HG02588 (cell line): ENCODE measurements at regions not wholly inside any gene's neighbourhood (a gene's known extent, or its start where the extent isn't known, plus 50 kb on each side); places are given as distances from the start of the nearest gene placed in this dataset.
"Not testable (repeated sequence)": the region's sequence is repeated elsewhere in the genome, so short reads cannot be mapped to it uniquely, and the experiment has no call there.

Experiments
- ATAC-seq: cut with Tn5 transposase; IDR thresholded peaks from one replicate; pipeline ENCODE4 v1.9.1; 2021; ENCODE audit warnings: mild to moderate bottlenecking, moderate library complexity; ENCODE audit not compliant: unreplicated experiment

DNA sequence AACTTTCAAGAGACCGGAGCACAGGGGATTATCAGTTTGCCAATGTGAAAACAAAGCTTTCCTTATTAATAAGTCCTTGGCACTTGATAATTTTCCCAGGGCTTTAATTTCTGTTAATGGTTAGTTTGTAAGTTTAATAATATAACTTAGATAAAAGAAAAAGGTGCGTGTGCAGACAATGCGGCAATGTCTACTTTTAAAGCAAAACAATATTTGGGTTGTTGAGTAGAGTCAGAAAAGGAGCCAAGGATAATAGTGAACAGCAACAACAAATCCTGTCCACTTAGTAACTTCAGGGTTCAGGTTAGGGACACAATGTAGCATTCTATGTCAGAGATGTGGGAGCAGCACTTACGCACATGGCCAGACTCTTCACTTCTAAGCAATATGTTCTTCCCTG, 469.6 kb upstream of the NFIA start:
- no peak for ATAC-seq

DNA sequence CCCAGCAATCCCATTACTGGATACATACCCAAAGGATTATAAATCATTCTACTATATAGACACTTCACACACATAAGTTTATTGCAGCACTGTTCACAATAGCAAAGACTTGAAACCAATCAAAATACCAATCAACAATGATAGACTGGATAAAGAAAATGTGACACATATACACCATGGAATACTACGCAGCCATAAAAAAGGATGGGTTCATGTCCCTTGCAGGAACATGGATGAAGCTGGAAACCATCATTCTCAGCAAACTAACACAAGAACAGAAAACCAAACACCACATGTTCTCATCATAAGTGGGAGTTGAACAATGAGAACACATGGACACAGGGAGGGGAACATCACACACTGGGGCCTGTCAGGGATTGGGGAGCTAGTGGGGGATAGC, 475.4 kb upstream of the NFIA start:
- ATAC-seq: not testable (repeated sequence)

DNA sequence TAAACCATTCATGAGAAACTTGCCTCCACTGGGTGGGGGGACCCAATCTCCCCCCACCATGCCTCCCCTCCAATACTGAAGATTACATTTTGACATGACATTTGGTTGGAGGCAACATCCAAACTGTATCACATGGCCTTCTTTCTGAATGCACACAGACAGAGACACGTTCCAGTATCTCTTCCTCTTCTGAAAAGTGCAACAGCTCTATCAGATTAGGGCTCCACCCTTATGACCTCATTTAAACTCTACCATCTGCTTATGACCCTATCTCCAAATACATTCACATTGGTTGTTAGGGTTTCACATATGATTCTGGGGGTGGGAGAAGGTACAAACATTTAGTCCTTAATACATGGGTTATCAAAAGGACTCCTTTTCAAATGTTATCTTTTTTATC, 481.8 kb upstream of the NFIA start:
- no peak for ATAC-seq

DNA sequence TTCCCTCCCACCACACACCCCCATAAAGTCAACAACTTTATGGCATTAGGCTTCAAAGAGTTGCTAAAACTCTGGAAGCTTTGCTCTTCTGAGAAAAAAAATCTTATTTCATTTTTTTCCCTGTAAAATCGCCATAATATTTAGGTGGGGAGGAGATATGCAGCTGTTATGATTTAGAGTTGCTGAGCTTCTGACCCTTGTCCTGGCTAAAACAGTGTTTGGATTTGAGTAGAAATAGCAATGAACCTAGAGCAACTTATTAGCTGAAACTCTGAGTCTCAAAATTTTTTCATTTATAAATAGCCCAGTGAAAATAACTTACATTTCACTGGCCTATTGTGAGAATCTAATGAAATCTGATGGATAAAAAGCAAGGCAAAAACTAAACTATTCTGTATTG, 482.8 kb upstream of the NFIA start:
- ATAC-seq: no peak

DNA sequence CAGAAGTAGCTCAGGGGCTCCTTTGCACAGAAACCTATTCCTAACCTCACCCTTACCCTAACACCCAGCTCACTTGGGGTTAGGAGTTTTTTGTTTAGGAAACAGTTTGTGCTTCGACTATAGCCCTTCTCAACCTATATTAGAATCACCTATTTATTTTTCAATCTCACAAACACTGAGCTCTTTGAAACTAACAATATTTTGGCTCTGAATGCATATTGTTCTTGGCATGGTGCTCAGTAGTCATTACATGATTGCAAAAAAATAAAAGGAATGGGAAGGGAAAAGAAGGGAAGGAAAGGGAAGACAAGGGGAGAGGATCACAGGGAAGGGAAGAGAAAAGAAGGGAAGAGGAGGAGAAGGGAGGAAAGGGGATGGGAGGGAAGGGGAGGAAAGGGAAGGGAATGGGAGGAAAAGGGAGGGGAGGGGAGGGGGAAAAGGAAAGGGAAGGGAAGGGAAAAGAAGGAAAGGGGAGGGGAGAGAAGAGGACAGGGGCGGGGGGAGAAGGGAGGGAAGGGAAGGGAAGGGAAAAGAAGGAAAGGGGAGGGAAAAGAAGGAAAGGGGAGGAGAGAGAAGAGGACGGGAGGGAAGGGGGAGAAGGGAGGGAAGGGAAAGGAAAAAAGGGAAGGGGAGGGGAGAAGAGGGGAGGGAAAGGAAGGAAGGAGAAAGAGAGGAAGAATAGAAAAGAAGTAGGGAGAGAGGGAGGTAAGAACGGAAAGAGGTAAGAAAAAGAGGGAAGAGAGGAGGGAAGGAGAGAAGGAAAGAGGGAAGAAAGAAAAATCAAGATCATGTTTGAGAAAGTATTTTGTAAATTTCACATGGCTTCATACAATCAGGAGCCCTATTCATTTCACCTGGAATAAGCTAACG, 484.1 kb upstream of the NFIA start:
- ATAC-seq: no peak

DNA sequence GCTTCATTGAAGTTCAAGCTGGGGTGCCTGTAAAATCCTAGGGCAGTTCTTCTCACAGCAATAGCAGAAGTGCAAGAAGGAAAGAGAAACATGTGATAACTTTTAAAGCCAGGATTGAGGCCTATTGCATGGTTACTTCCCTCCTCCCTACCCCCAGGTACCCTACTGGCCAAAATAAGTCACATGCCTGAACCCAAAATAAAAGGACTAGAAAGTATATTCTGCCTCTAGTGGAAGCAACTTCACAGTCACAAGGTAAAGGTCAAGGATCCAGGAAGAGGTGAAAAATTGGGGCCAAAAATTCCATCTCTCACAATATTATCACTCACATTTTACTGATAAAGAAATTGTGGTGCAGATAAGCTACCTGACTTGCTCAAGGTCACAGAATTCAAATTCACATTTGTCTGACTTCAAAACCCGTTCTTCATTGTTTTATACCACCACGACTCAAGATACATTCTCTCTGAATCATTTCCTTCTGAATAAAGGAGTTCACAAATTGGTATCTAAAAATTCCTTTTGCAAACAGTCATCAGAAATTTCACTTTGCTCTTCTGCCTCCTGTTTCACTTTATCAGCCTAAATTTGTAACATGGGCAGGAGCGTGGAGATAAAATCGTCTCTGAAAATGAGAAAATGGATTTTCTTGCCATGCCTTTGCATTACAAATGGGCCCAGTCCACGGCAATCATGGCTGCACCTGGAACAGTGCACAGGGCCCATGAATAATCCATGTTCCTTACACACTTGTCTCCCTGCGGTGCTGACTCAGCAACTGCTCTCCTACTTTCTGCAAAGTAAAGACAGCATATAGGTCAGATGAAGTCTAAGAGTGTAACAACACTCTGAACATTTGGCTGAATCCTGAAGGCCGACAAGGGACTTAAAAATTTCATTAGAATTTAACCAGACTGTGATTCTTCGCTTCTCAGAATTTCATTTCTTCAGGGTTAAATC, 485.3 kb upstream of the NFIA start:
- no peak for ATAC-seq

DNA sequence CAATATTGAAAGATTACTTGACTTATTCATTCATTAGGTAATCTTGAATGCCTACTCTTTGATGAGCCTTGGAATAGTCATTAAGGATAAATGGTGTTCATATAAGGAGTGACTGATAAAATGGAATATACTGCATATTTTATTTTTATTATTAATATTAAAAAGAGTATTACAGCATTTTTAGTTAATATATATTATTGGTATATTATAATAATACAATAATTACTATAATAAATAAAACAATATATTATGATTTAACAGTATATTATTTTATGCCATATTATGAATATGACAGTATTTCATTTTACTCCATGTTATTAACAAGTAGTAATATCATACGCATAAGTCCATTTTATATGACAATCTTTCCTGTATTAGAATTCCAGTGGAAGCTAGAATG, 490.8 kb upstream of the NFIA start:
- ATAC-seq: no peak

DNA sequence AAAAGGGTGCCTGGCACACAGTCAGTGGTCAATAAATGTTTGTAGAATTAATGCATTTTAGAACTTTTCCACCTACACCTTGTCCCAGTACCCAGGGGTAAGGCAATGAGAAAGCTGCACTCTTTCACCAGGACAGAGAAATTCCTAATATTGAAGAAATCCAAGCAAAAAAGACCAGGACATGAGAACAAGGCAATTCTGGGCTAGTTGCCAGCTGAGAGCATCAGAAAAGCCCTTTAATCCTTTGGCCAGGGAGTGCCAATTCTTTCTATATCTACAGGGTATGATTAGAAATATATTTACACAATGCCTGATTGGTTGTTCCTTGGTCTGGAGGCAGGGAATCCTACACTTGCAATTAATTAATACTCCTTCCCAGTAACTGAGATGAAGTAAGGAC, 492.4 kb upstream of the NFIA start:
- no peak for ATAC-seq

DNA sequence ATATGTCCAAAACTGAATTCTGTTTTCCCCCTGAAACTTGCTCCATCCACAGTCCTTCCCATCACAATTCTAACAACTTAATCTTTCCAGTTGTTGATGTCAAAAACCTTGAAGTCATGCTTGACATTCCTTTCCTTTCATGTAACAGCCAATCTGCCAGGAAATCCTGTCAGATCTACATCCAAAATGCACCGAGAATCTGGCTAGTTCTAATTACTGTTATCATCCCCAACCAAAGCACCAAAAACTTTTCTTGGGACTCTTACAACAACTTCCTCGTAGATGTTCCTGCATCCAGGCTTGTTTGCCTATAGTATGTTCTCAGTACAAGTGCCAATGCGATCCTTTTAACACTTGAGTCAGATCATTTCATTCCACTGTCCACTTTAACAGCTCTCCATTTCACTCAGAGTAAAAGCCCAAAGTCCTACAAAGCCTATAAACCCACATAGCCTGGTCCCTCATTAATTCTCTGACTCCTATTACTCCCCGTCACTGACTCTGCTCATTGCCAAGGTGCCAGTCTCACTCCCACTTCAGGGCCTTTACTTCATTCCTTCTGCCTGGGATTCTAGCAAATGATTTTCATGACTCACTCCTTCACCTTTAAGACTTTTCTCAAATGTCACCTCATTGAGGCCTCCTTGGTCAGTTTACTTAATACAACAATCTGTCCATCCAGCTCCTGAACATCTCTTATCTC, 493.2 kb upstream of the NFIA start:
- no peak for ATAC-seq

DNA sequence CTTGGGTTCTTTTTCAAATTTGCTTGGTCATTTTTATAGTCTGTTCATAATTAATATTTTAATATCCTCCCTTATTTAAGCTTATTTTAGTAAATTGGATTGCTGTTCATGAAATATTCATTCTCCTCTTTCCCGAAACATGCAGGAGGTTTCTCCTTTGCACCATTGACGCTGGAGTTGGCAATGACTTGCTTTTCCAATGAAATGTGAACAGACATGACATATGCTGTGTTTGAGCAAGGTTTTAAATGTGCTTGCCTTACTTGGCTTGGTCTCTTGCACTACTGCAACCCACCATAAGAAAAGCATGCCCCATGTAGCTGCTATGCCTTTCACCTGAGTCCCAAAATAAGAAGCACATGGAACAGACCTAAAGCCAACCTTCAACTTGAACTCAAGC, 498.0 kb upstream of the NFIA start:
- ATAC-seq: no peak

DNA sequence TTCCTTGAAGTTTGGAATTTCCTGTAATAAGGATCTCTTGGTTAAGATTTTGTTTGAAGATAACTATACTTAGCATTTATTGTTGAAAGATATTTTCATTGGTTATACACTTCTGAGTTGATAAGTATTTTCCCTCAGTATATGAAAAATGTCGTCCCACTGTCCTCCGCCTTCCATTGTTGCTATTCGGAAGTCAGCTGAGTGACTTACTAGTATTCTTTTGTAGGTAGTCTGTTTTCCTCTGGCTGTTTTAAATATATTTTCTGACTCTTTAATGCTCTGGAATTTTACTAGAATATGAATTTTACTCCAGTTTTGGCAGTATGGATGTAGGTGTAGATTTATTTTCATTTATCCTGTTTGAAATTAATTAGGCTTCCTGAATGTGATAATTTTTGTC, 498.7 kb upstream of the NFIA start:
- no peak for ATAC-seq

DNA sequence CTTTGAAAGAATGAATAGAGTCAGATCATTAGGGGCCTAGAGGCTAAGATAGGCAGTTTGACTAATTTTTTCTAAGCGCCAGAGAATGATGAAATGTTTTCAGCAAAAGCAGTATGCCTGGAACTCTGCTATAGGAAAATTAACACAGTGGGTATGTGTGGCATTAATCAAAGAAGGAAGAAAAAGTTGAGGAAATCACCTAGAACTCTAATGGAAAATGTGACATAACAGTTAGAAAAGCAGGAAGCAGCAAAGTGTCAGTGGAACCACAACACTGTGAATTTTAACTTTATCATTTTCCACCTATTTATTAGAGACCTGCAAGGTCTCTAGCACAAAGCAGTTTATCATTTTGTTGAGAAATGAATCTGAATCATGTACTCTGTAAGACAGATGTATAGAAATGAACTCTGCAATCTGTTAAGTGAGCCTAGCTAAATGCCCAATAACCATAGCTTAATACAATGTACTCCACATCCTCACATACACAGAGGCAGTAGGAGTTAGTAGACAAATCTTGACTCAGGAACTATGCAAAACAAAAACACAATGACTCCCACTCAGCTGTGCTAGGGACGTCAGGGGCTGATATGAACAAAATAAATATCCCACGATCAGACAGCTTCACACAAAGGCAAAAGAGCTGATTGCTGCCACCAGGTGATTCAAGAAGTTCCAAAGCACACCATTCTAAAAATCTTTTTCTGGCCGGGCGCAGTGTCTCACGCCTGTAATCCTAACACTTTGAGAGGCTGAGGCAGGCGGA, 500.7 kb upstream of the NFIA start:
- no peak for ATAC-seq

DNA sequence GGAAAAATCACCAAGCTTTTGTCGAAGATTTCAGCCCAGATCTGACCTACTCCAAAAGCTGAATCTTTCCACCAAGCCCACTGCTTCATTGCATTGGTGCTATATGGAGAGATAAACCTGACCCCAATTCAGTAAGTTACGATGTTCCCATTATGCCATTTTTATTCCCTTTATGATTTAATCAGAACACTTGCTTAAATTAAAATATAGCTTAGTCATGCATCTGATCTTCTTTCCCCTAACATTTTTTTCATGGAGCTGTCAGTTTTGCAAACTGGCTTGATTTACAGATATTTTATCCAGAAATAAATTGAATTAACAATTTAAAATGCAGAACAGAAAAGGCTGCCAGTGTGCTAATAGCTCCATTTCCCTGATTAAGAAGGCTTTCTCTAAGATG, 503.5 kb upstream of the C1orf87 start:
- ATAC-seq: no peak

DNA sequence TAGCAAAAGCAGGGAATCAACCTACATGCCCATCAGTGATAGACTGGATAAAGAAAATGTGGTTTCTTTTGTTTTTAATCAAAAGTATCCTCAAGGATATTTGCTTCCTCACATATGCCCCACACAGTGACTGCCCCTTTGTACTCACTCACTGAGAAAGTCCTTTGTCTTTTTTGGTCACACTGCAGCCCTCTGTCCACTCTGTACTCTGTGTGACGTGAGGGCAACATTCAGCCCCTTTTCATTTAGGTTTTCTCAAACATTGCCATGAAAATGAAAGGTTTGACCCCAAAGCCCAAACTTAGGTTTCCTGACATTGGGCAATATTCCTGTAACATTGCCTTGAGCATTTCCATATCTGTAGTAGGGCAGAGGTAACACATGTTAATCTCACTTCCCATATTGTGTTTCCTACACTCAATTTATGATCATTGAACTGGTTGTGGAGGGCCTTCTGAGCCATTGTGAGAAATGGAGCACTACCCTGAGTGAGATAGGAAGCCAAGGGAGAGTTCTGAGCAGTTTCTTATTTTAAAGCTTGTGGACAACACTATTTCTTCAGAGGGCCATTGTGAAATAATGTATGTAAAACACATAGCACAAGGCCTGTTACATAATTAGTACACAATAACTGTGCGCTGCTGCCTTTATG, 501.9 kb upstream of the C1orf87 start:
- no peak for ATAC-seq

DNA sequence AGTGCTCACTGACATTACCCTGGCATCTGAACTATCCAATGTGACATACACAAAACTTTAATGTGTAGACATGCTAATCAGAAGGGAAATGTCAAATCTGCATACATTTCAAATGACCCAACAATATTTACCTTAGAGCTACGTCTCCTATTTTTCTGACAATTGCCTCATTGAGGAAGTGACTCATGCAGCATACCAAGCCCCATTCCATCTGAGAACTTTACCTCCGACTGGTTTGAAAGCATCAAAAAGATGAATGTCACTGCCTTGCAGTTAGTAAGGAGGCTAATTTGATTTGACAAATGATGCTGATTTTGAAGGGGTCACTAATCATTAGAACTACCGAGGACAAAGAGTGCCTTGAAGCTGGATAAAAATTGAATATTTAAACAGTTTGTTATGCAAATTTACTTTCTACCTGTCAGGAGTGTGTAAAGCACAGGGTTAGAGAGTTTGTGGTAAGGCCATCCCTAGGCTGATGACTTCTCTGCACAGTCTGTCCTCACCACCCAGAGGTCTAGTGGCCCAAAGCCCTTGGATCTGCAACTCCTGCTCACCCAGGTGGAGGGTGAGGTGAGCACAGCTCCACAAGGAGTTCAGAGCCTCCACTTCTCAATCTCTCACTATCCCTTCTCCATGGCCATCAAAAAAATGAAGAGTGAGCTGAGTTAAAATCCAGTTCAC, 500.3 kb upstream of the C1orf87 start:
- ATAC-seq: no peak

DNA sequence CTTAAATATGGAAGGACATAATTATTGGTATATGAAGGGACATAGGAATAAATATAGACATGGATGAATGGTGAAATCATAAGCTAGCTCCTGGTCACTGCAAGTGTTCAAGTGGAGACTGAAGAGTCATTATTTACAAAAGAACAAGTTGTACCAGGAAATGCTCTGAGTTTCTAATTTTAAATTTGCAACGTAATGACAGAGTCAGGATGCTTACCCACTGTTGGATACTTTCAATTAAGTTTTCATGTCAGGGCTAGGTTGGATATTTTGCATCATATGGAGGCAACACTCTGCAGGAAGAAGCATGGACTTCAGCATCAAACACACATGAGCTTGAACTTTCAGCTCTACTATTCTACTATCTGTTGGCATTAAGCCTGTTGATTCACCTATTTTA, 499.6 kb upstream of the C1orf87 start:
- no peak for ATAC-seq

DNA sequence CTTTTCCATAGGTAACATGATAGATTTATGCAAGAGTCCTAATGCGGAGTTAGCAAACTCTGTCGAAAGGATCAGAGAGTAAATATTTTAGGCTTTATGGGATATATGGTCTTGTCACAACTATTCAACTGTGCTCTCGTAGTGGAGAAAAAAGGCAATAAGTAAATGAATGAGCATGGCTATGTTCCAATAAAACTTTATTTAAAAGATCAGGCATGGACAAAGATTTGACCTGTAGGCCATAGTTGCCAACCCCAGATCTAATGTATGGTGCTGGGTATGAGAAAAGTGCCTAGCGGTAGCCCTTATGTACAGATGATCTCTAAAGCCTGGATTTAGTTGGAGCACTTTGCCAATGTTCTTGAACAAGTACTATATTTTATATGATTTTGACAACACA, 498.8 kb upstream of the C1orf87 start:
- no peak for ATAC-seq

DNA sequence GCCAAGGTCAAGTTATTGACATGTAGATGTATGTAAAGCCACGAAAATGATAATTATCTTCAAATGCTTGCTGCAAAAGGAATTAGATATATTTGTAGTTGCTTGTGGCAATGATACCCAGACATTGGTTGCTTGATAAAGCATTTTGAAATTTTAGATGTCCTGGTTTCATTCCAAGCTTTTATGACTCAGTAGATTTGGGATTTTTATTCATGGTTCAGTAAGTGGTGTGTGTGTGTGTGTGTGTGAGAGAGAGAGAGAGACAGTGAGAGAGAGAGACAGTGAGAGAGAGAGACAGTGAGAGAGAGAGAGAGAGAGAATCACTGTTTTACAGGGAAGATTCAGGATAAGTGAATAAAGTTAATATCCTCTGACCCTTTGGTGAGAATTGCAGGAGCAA, 498.2 kb upstream of the C1orf87 start:
- no peak for ATAC-seq

DNA sequence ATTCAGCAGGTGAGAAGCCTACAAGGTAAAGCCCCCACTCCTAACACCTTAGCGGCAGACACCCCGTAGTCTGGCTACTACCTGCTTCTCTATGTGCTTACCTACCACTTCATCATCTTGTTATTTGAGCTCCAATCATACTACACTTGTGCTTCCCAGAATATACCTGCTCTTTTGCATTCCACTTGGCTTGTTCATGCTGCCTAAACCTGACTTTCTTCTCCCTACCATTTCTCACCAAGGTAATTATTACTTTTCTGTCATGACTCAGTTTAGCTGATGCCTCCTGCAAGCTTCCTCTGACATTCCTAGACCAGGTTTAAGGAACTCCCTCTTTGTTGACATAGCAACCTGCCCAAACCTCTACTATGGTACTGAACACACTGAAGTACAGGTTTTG, 495.6 kb upstream of the C1orf87 start:
- no peak for ATAC-seq

DNA sequence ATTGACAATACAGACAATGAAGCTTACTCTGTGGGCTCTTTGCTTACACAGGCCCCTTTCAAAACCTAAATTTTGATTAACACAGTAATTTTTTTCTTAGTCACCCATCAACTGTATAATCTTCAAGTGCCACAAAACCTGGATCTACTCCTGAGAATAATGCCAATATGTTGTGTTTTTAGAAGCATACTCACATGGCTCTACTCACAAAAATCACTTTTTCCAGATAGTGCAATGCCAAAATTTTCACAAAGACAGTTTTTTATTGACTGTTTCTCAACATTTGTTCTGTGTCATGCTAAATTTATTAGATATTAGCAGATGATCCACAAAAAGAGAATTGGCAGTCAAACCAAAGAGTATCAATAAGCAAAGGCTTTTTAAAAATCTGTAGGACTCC, 493.7 kb upstream of the C1orf87 start:
- no peak for ATAC-seq
